ENCODE measurements at regions not wholly inside any gene's neighbourhood (a gene's known extent, or its start where the extent isn't known, plus 50 kb on each side); places are given as distances from the start of the nearest gene placed in this dataset.

GRCh38 chr2:102975996-102976975 lies 214.5 kb downstream of the TMEM182 start:
- intact Hi-C loops (cut with DNase I; ENCODE audit: low total_unique reads), result no loop called here
- H3K9me3 ChIP-seq, result no peaks in the 10 kb centered on the region
- H3K36me3 ChIP-seq, result no peaks in the 10 kb centered on the region
- H3K27me3 ChIP-seq, result no peaks in the 10 kb centered on the region
- WGBS, 2 donors (ENCODE audit: low coverage in 1 of 2), result 34 to 35% methylated on average over 7 to 8 of the region's 8 CpGs
- TF ChIP-seq EP300 (IDR thresholded peaks at IDR 0.05; ENCODE audit: low read depth) (no peak), CTCF (IDR thresholded peaks at IDR 0.05) (peak in 4 of 5 experiments; percentile 35 to 54 (median 46)), POLR2AphosphoS5 (IDR thresholded peaks at IDR 0.05) (no peak)
- in situ Hi-C loops (cut with MboI; ENCODE audit: low pct_ligation_motif_present in 1 of 4, low pct_unique_long_range_greater_than_20kb in 1 of 4, low sequenced_read_pairs in 3 of 4), result no loop called here
- H3K27ac ChIP-seq, result no peak overlapping the region
- H3K4me3 ChIP-seq, result no peak overlapping the region
- H3K4me1 ChIP-seq, result peaks cover 0 to 5% (median 0%) of the 10 kb centered on the region in 4 donors
- peak; percentile 24 for DNase-seq

GRCh38 chr2:102977426-102978090 lies 215.7 kb downstream of the TMEM182 start:
- no peaks in the 10 kb centered on the region for H3K27me3 ChIP-seq
- H3K27ac ChIP-seq, result no peak overlapping the region
- no peak for TF ChIP-seq POLR2AphosphoS5 (IDR thresholded peaks at IDR 0.05)
- no peak for TF ChIP-seq EP300 (IDR thresholded peaks at IDR 0.05; ENCODE audit: low read depth)
- no peak for TF ChIP-seq POLR2A (IDR thresholded peaks at IDR 0.05)
- TF ChIP-seq CTCF (IDR thresholded peaks at IDR 0.05), result no peak
- H3K4me3 ChIP-seq, result no peak overlapping the region
- H3K4me1 ChIP-seq, result peaks cover 0 to 5% (median 0%) of the 10 kb centered on the region in 4 donors
- intact Hi-C loops (cut with DNase I; ENCODE audit: low total_unique reads) (no loop called here), in situ Hi-C loops (cut with MboI; ENCODE audit: low pct_ligation_motif_present in 1 of 4, low pct_unique_long_range_greater_than_20kb in 1 of 4, low sequenced_read_pairs in 3 of 4) (no loop called here)
- H3K36me3 ChIP-seq, result no peaks in the 10 kb centered on the region
- no peak for DNase-seq
- no peaks in the 10 kb centered on the region for H3K9me3 ChIP-seq
- WGBS, 2 donors (ENCODE audit: low coverage in 1 of 2), result 68 to 69% methylated on average over 2 of the region's 2 CpGs

GRCh38 chr2:102978091-102978490 lies 216.3 kb downstream of the TMEM182 start:
- WGBS, 2 donors (ENCODE audit: low coverage in 1 of 2), result 68 to 83% methylated on average over 2 to 3 of the region's 3 CpGs

More at GRCh38 chr2:102978091-102978490, 216.3 kb downstream of the TMEM182 start:
- H3K4me1 ChIP-seq, result peaks cover 0 to 5% (median 0%) of the 10 kb centered on the region in 4 donors
- H3K27ac ChIP-seq, result no peak overlapping the region
- H3K9me3 ChIP-seq, result no peaks in the 10 kb centered on the region
- H3K4me3 ChIP-seq, result no peak overlapping the region
- no peak for DNase-seq
- in situ Hi-C loops (cut with MboI; ENCODE audit: low pct_ligation_motif_present in 1 of 4, low pct_unique_long_range_greater_than_20kb in 1 of 4, low sequenced_read_pairs in 3 of 4), result no loop called here
- intact Hi-C loops (cut with DNase I; ENCODE audit: low total_unique reads), result no loop called here
- TF ChIP-seq POLR2AphosphoS5 (IDR thresholded peaks at IDR 0.05), result no peak
- TF ChIP-seq POLR2A (IDR thresholded peaks at IDR 0.05), result no peak
- no peak for TF ChIP-seq CTCF (IDR thresholded peaks at IDR 0.05)
- no peak for TF ChIP-seq EP300 (IDR thresholded peaks at IDR 0.05; ENCODE audit: low read depth)
- H3K27me3 ChIP-seq, result no peaks in the 10 kb centered on the region
- no peaks in the 10 kb centered on the region for H3K36me3 ChIP-seq

Measured in transverse colon (tissue), 4 donors.